Fibroblast of the aortic adventitia (primary cell): ENCODE measurements at regions not wholly inside any gene's neighbourhood (a gene's known extent, or its start where the extent isn't known, plus 50 kb on each side); places are given as distances from the start of the nearest gene placed in this dataset.

Experiments
- DNase-seq: peaks from one replicate; pipeline ENCODE4 v3.0.0-alpha.2; 2010; ENCODE audit warnings: low read depth
- H3K4me3 ChIP-seq: 2 replicates; pipeline ENCODE4 v1.5.1; 2011; ENCODE audit warnings: low read depth, mild to moderate bottlenecking, control low read depth, low read length, moderate library complexity
- CTCF ChIP-seq: IDR thresholded peaks from 2 replicates; pipeline ENCODE4 v1.5.1; 2011; ENCODE audit warnings: mild to moderate bottlenecking, low read length, control low read depth, inconsistent platforms; ENCODE audit not compliant: insufficient read depth

- no peak overlapping the region for H3K4me3 ChIP-seq
- no peak for TF ChIP-seq CTCF
- DNase-seq: no peak
These were observed 72.7 kb upstream of the PALS2 start for GRCh38 chr7:24500599-24500998.

- no peak for DNase-seq
- H3K4me3 ChIP-seq: no peak overlapping the region
- TF ChIP-seq CTCF: no peak
These were observed 72.2 kb upstream of the PALS2 start for GRCh38 chr7:24501009-24501408.

GRCh38 chr7:24501443-24502134, 71.7 kb upstream of the PALS2 start:
- H3K4me3 ChIP-seq: no peak overlapping the region
- DNase-seq: no peak
- TF ChIP-seq CTCF: no peak

GRCh38 chr7:24502135-24502488, 71.1 kb upstream of the PALS2 start:
- no peak for DNase-seq
- H3K4me3 ChIP-seq: no peak overlapping the region
- no peak for TF ChIP-seq CTCF

GRCh38 chr7:24503506-24503905, 69.7 kb upstream of the PALS2 start:
- H3K4me3 ChIP-seq: no peak overlapping the region
- no peak for TF ChIP-seq CTCF
- no peak for DNase-seq

GRCh38 chr7:24504040-24504439, 69.2 kb upstream of the PALS2 start:
- H3K4me3 ChIP-seq: no peak overlapping the region
- TF ChIP-seq CTCF: no peak
- no peak for DNase-seq

GRCh38 chr7:24504836-24505235, 68.4 kb upstream of the PALS2 start:
- no peak for TF ChIP-seq CTCF
- H3K4me3 ChIP-seq: no peak overlapping the region
- no peak for DNase-seq
